ENCODE measurements at regions not wholly inside any gene's neighbourhood (a gene's known extent, or its start where the extent isn't known, plus 50 kb on each side); places are given as distances from the start of the nearest gene placed in this dataset.

GRCh38 chr1:213931836-213932235, 55.9 kb upstream of the PROX1 start:
- H3K4me3 ChIP-seq (ENCODE audit: low read length) = no peak overlapping the region
- no peak for TF ChIP-seq CTCF (conservative IDR thresholded peaks at IDR 0.05; ENCODE audit: low read depth, low read length)
- no peak for DNase-seq (ENCODE audit: low read depth)

- no peak for TF ChIP-seq CTCF (conservative IDR thresholded peaks at IDR 0.05; ENCODE audit: low read depth, low read length)
- no peak for DNase-seq (ENCODE audit: low read depth)
- no peak overlapping the region for H3K4me3 ChIP-seq (ENCODE audit: low read length)
These were observed 54.4 kb upstream of the PROX1 start for GRCh38 chr1:213933336-213933735.

- no peak for TF ChIP-seq CTCF (conservative IDR thresholded peaks at IDR 0.05; ENCODE audit: low read depth, low read length)
- H3K4me3 ChIP-seq (ENCODE audit: low read length) = no peak overlapping the region
- DNase-seq (ENCODE audit: low read depth) = no peak
These were observed 53.1 kb upstream of the PROX1 start for GRCh38 chr1:213934649-213935048.

GRCh38 chr1:213936571-213936970, 51.2 kb upstream of the PROX1 start:
- no peak for DNase-seq (ENCODE audit: low read depth)
- no peak overlapping the region for H3K4me3 ChIP-seq (ENCODE audit: low read length)
- TF ChIP-seq CTCF (conservative IDR thresholded peaks at IDR 0.05; ENCODE audit: low read depth, low read length) = no peak

All from retinal pigment epithelial cell (primary cell).